IMR-90 (cell line): ENCODE measurements at regions not wholly inside any gene's neighbourhood (a gene's known extent, or its start where the extent isn't known, plus 50 kb on each side); places are given as distances from the start of the nearest gene placed in this dataset.

ENCODE experiments used
- ATAC-seq: fragments of 200-7000 bp; cut with Tn5 transposase; 2 replicates; pipeline ENCODE4 v1.9.1; 2020; ENCODE audit warnings: low read depth, mild to moderate bottlenecking, moderate library complexity
- BruUV-seq: library from RNA; stranded (reverse); fragments of 400-500 nt; replicated peaks from 2 replicates; lab custom pipeline; 2021; lab: Mats Ljungman, UMichigan
- CTCF ChIA-PET: fragments of 300-600 bp; formaldehyde crosslinking; extraction: SDS; loops from one replicate; lab custom pipeline; 2021; ENCODE audit warnings: antibody characterized with exemption; lab: Yijun Ruan, JAX
- POLR2A ChIA-PET: fragments of 300-600 bp; sonication (Branson Sonifier 250); formaldehyde crosslinking; loops from one replicate; lab custom pipeline; 2022; ENCODE audit warnings: antibody characterized with exemption; ENCODE audit not compliant: unreplicated experiment; lab: Charles Lee
- DNase-seq: peaks from one replicate; pipeline ENCODE4 v3.0.0; 2013
- H2AFZ ChIP-seq: replicated peaks from 2 replicates; pipeline ENCODE3; 2013; ENCODE audit warnings: low read length, mild to moderate bottlenecking; ENCODE audit not compliant: poor library complexity
- H2AK5ac ChIP-seq: 2 replicates; pipeline ENCODE4 v1.6.1; 2013; ENCODE audit warnings: low read depth, low read length, inconsistent platforms
- H2AK9ac ChIP-seq: replicated peaks from 2 replicates; pipeline ENCODE3; 2013; ENCODE audit warnings: mild to moderate bottlenecking, low read depth, low read length, moderate library complexity; ENCODE audit not compliant: poor library complexity
- H2BK120ac ChIP-seq: 2 replicates; pipeline ENCODE4 v1.6.1; 2013; ENCODE audit warnings: low read depth, low read length, inconsistent platforms
- H2BK15ac ChIP-seq: 3 replicates; pipeline ENCODE4 v1.6.1; 2013; ENCODE audit warnings: low read depth, low read length, inconsistent platforms
- H2BK20ac ChIP-seq: 2 replicates; pipeline ENCODE4 v1.6.1; 2013; ENCODE audit warnings: low read depth, mild to moderate bottlenecking, inconsistent platforms, low read length, moderate library complexity
- H2BK5ac ChIP-seq: 2 replicates; pipeline ENCODE4 v1.6.1; 2013; ENCODE audit warnings: mild to moderate bottlenecking, low read depth, low read length, inconsistent platforms; ENCODE audit not compliant: poor library complexity, severe bottlenecking
- H3K14ac ChIP-seq: replicated peaks from 2 replicates; pipeline ENCODE4 v1.6.1; 2013; ENCODE audit warnings: low read depth, low read length, inconsistent platforms
- H3K18ac ChIP-seq: 2 replicates; pipeline ENCODE4 v1.6.1; 2013; ENCODE audit warnings: low read depth, low read length, control low read depth
- H3K23ac ChIP-seq: 2 replicates; pipeline ENCODE4 v1.6.1; 2013; ENCODE audit warnings: low read depth, low read length, inconsistent platforms
- H3K27ac ChIP-seq: 2 replicates; pipeline ENCODE4 v1.5.1; 2013; ENCODE audit warnings: mild to moderate bottlenecking, control low read depth, low read length; ENCODE audit not compliant: insufficient read depth
- H3K27me3 ChIP-seq: 2 replicates; pipeline ENCODE4 v1.6.1; 2013; ENCODE audit warnings: low read length; ENCODE audit not compliant: control insufficient read depth, insufficient read depth
- H3K36me3 ChIP-seq: 2 replicates; pipeline ENCODE4 v1.6.1; 2013; ENCODE audit warnings: low read length, mixed read lengths; ENCODE audit not compliant: control insufficient read depth, insufficient read depth
- H3K4ac ChIP-seq: 2 replicates; pipeline ENCODE4 v1.6.1; 2013; ENCODE audit warnings: low read depth, low read length, inconsistent platforms
- H3K4me1 ChIP-seq: 2 replicates; pipeline ENCODE4 v1.6.1; 2013; ENCODE audit warnings: low read length, mixed read lengths; ENCODE audit not compliant: control insufficient read depth, insufficient read depth
- H3K4me2 ChIP-seq: 2 replicates; pipeline ENCODE4 v1.6.1; 2013; ENCODE audit warnings: low read depth, mild to moderate bottlenecking, control low read depth, low read length, moderate library complexity
- H3K4me3 ChIP-seq: 2 replicates; pipeline ENCODE4 v1.5.1; 2013; ENCODE audit warnings: low read depth, mild to moderate bottlenecking, control low read depth, low read length, moderate library complexity; ENCODE audit not compliant: insufficient read depth
- H3K56ac ChIP-seq: 2 replicates; pipeline ENCODE4 v1.6.1; 2013; ENCODE audit warnings: low read length, inconsistent platforms; ENCODE audit not compliant: insufficient read depth; ENCODE audit errors: extremely low read depth
- H3K79me1 ChIP-seq, 2 experiments: 2 replicates each; pipeline ENCODE4 v1.6.1; 2013; ENCODE audit warnings: low read length in 2 of 2, inconsistent platforms in 1 of 2, low read depth in 1 of 2
- H3K9ac ChIP-seq: 2 replicates; pipeline ENCODE4 v1.6.1; 2013; ENCODE audit warnings: low read depth, low read length, control low read depth
- H3K9me1 ChIP-seq: 2 replicates; pipeline ENCODE4 v1.6.1; 2013; ENCODE audit warnings: low read length, inconsistent platforms; ENCODE audit not compliant: insufficient read depth
- H3K9me3 ChIP-seq: 2 replicates; pipeline ENCODE4 v1.6.1; 2013; ENCODE audit warnings: low read length; ENCODE audit not compliant: control insufficient read depth, insufficient read depth
- H4K20me1 ChIP-seq: 2 replicates; pipeline ENCODE4 v1.6.1; 2013; ENCODE audit warnings: low read length, inconsistent platforms; ENCODE audit not compliant: insufficient read depth
- H4K5ac ChIP-seq: 2 replicates; pipeline ENCODE4 v1.6.1; 2013; ENCODE audit warnings: mild to moderate bottlenecking, low read depth, low read length, control low read depth
- H4K8ac ChIP-seq, 2 experiments: 2 replicates each; pipeline ENCODE4 v1.6.1; 2013; ENCODE audit warnings: low read depth in 2 of 2, low read length in 2 of 2, control low read depth in 1 of 2, inconsistent platforms in 1 of 2
- H4K91ac ChIP-seq: 2 replicates; pipeline ENCODE4 v1.6.1; 2013; ENCODE audit warnings: low read depth, low read length, inconsistent platforms; ENCODE audit not compliant: insufficient read depth
- CHD1 ChIP-seq: IDR thresholded peaks from 2 replicates; pipeline ENCODE4 v1.6.1; 2012; ENCODE audit warnings: low read depth, low read length, improper control_type of control experiment
- FOS ChIP-seq: fragments of 150-350 bp; IDR thresholded peaks from 2 replicates; pipeline ENCODE4 v1.6.1; 2016; ENCODE audit warnings: low read depth, low read length
- MAFK ChIP-seq: IDR thresholded peaks from 2 replicates; pipeline ENCODE4 v1.6.1; 2012; ENCODE audit warnings: low read depth, low read length, improper control_type of control experiment
- MAZ ChIP-seq: IDR thresholded peaks from 2 replicates; pipeline ENCODE4 v1.6.1; 2012; ENCODE audit warnings: low read depth, mild to moderate bottlenecking, low read length, improper control_type of control experiment, moderate library complexity, borderline replicate concordance
- MXI1 ChIP-seq: IDR thresholded peaks from 2 replicates; pipeline ENCODE4 v1.6.1; 2012; ENCODE audit warnings: low read depth, mild to moderate bottlenecking, low read length, moderate library complexity, borderline replicate concordance
- NFE2L2 ChIP-seq: fragments of 150-350 bp; IDR thresholded peaks from 2 replicates; pipeline ENCODE4 v1.6.1; 2016; ENCODE audit warnings: low read depth, mild to moderate bottlenecking, low read length
- POLR2A ChIP-seq: IDR thresholded peaks from 2 replicates; pipeline ENCODE4 v1.6.1; 2012; ENCODE audit warnings: mild to moderate bottlenecking, low read depth, low read length
- RAD21 ChIP-seq: IDR thresholded peaks from 2 replicates; pipeline ENCODE4 v1.6.1; 2012; ENCODE audit warnings: low read length, improper control_type of control experiment
- RCOR1 ChIP-seq: IDR thresholded peaks from 2 replicates; pipeline ENCODE4 v1.6.1; 2012; ENCODE audit warnings: mild to moderate bottlenecking, low read length, improper control_type of control experiment; ENCODE audit not compliant: insufficient replicate concordance
- RFX5 ChIP-seq: IDR thresholded peaks from 2 replicates; pipeline ENCODE4 v1.8.0; 2012; ENCODE audit warnings: low read depth, mild to moderate bottlenecking, low read length, moderate library complexity
- SMC3 ChIP-seq: fragments of 150-350 bp; IDR thresholded peaks from 2 replicates; pipeline ENCODE4 v1.6.1; 2016; ENCODE audit warnings: low read depth, mild to moderate bottlenecking, antibody characterized with exemption, low read length, moderate library complexity
- WGBS, 2 experiments: methylation state at CpG; one replicate each; pipeline versions ENCODE4 v1.1.5 to v1.1.7; 2013; ENCODE audit warnings: missing lambda C conversion rate in 2 of 2; ENCODE audit not compliant: insufficient read length in 1 of 2; ENCODE audit errors: extremely low coverage in 2 of 2; 5-methylcytosine and 5-hydroxymethylcytosine counted together
- dilution Hi-C: fragments of 300-500 bp; cut with HindIII; formaldehyde crosslinking; loops from one replicate; pipeline ENCODE4 v1.14.3; 2018; ENCODE audit warnings: low sequenced_read_pairs; ENCODE audit not compliant: unreplicated experiment
- in situ Hi-C: fragments of 300-500 bp; cut with MboI; formaldehyde crosslinking; loops from 3 replicates; pipeline ENCODE4 v1.14.3; 2019; ENCODE audit warnings: low sequenced_read_pairs, inconsistent platforms, mixed read lengths
- intact Hi-C: fragments of 100-400 bp; cut with micrococcal nuclease; formaldehyde crosslinking; loops from 2 replicates; pipeline ENCODE4 v1.10.0; 2022
- TF ChIP-seq, protein P1 (sequence below): fragments of 150-350 bp; IDR thresholded peaks from 2 replicates; pipeline ENCODE4 v1.6.1; 2017; ENCODE audit warnings: mild to moderate bottlenecking, antibody characterized with exemption, low read length, low read depth
- TF ChIP-seq, protein P2 (sequence below): fragments of 150-350 bp; IDR thresholded peaks from 2 replicates; pipeline ENCODE4 v1.6.1; 2016; ENCODE audit warnings: low read depth, mild to moderate bottlenecking, low read length, moderate library complexity, borderline replicate concordance

DNA sequence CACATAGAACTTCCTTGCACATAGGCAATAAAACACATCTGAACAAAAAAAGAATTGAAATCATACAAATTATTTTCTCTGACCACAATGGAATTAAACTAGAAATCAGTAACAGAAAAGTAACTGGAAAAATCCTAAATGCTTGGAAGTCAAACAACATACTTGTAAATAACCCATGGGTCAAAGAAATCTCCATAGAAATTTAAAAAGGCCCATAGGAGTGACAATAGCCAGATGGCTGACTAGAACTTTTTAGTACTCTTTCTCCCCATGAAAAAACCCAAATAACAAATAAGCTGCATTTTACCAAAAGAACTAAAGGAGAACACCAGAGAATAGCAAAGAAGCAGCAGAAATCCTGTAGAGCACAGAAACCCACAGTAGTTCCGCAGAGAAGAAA, 139.2 kb upstream of the COL3A1 start:
- no peaks in the 10 kb centered on the region for H3K79me1 ChIP-seq
- 0% methylated on average over 1 of the region's 1 CpG; no CpG with 5 or more reads in 1 of the 2 experiments for WGBS, 2 experiments
- H3K4me3 ChIP-seq: no peak overlapping the region
- no peak overlapping the region for H3K27ac ChIP-seq
- H3K36me3 ChIP-seq: no peaks in the 10 kb centered on the region
- H4K20me1 ChIP-seq: no peaks in the 10 kb centered on the region
- H3K4me2 ChIP-seq: no peak overlapping the region
- H3K27me3 ChIP-seq: no peaks in the 10 kb centered on the region
- H4K5ac ChIP-seq: no peak overlapping the region
- H4K91ac ChIP-seq: no peak overlapping the region
- intact Hi-C loops (no loop called here), dilution Hi-C loops (no loop called here), in situ Hi-C loops (no loop called here)
- DNase-seq (no peak), ATAC-seq (no peak)
- ChIA-PET POLR2A (no interaction called here), CTCF (interaction anchor here (0.7 kb wide), 1 partner anchor 13 kb away, joined by 4 read pairs; no protein-coding TSS in a partner anchor)
- H3K56ac ChIP-seq: no peak overlapping the region
- H3K4ac ChIP-seq: no peak overlapping the region
- BruUV-seq: no TSS peak
- H2AK9ac ChIP-seq: no peak overlapping the region
- no peak overlapping the region for H2BK5ac ChIP-seq
- no peak overlapping the region for H2BK120ac ChIP-seq
- peaks cover 3% of the 10 kb centered on the region; the same call in 1 of the 2 replicates for H3K9me1 ChIP-seq
- no peak overlapping the region for H3K9ac ChIP-seq
- no peak overlapping the region for H3K14ac ChIP-seq
- no peak overlapping the region for H2BK20ac ChIP-seq
- peaks cover 2% of the 10 kb centered on the region for H3K4me1 ChIP-seq
- TF ChIP-seq FOS: no peak
- TF ChIP-seq MAFK: no peak
- no peak for TF ChIP-seq MAZ
- TF ChIP-seq RAD21: no peak
- TF ChIP-seq RFX5: no peak
- TF ChIP-seq MXI1: no peak
- TF ChIP-seq, protein P1, sequence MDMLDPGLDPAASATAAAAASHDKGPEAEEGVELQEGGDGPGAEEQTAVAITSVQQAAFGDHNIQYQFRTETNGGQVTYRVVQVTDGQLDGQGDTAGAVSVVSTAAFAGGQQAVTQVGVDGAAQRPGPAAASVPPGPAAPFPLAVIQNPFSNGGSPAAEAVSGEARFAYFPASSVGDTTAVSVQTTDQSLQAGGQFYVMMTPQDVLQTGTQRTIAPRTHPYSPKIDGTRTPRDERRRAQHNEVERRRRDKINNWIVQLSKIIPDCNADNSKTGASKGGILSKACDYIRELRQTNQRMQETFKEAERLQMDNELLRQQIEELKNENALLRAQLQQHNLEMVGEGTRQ: no peak
- no peak for TF ChIP-seq POLR2A
- no peak for TF ChIP-seq RCOR1
- TF ChIP-seq, protein P2, sequence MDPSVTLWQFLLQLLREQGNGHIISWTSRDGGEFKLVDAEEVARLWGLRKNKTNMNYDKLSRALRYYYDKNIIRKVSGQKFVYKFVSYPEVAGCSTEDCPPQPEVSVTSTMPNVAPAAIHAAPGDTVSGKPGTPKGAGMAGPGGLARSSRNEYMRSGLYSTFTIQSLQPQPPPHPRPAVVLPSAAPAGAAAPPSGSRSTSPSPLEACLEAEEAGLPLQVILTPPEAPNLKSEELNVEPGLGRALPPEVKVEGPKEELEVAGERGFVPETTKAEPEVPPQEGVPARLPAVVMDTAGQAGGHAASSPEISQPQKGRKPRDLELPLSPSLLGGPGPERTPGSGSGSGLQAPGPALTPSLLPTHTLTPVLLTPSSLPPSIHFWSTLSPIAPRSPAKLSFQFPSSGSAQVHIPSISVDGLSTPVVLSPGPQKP: no peak
- no peak for TF ChIP-seq CHD1
- no peak for TF ChIP-seq SMC3
- TF ChIP-seq NFE2L2: no peak
- H3K23ac ChIP-seq: no peak overlapping the region
- H4K8ac ChIP-seq: no peak overlapping the region
- H3K9me3 ChIP-seq: peaks cover 13% of the 10 kb centered on the region
- no peak overlapping the region for H2AFZ ChIP-seq
- no peak overlapping the region for H2BK15ac ChIP-seq
- no peak overlapping the region for H3K18ac ChIP-seq
- no peak overlapping the region for H2AK5ac ChIP-seq
